ENCODE measurements at regions not wholly inside any gene's neighbourhood (a gene's known extent, or its start where the extent isn't known, plus 50 kb on each side); places are given as distances from the start of the nearest gene placed in this dataset.

- DNase-seq = no peak
Measured at GRCh38 chr5:22970956-22971618, 117.9 kb upstream of the CDH12 start.

DNA sequence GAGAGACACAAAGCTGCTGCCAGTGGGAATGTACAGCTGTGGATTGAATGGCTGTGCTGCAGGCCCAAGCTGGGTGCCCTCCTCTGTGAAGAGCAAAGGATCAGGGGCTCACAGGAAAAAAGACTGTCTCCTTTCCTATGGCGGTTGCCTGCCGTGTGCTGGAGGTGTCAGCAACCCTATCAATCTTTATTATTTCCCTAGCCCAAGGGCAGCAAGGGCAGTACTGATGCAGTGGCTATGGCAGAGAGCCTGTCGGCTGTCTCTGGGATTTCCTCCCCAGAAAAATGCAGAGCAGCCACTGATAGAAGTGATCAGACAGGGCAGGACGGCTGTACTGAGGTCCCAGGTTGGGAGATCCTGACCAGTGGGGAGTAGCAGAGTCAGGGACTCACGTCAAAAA lies 117.3 kb upstream of the CDH12 start:
- no peak for DNase-seq

DNA sequence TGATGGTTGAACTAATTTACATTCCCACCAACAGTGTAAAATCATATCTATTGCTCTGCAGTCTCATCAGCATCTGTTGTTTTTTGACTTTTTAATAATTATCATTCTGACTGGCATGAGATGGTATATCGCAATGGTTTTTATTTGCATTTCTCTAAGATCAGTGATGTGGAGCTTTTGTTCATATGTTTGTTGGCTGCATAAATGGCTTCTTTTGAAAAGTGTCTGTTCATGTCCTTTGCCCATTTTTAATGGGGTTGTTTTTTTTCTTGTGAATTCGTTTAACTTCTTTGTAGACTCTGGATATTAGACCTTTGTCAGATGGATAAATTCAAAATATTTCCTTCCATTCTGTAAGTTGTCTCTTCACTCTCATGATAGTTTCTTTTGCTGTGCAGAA lies 115.2 kb upstream of the CDH12 start:
- DNase-seq = no peak

- no peak for DNase-seq
Measured at GRCh38 chr5:22965960-22966359, 112.8 kb upstream of the CDH12 start.

GRCh38 chr5:22964632-22965031 lies 111.5 kb upstream of the CDH12 start:
- DNase-seq = no peak

DNA sequence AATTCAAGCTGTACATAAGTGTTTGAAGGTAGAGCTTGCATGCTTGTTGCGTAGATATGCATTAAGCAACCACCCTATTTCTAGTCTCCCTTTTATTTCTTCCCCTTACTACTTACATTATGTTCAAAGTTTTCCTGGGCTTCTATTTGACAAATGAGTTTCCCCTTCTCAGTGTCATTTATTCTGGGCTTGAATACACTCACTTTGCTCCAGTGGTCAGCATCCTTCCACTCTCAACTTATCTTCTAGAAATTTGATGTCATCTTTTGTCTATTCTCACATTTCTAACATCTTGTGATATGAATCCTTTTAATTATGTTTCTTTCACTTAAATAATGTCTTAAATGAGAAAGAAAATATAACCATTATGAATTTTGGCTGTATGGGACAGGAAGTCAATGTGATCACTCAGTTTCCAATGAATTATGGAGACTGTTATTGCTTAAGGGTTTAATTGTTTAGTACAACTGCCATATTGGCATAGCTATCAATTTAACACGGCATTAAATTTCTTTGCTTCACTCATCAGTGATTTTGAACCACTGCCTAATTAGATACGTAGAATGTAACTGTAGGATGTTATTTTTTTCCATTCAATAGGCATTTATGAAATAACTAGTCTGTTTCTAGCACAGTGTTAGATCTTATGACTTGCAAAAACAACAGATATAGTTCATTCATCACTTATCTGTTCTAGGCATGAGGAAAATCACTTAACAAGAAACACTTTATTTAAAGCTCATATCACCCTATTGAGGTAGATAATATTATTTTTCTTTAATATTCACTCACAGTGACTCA lies 105.5 kb upstream of the CDH12 start:
- no peak for DNase-seq

GRCh38 chr5:22947921-22948320 lies 94.8 kb upstream of the CDH12 start:
- DNase-seq = no peak

DNA sequence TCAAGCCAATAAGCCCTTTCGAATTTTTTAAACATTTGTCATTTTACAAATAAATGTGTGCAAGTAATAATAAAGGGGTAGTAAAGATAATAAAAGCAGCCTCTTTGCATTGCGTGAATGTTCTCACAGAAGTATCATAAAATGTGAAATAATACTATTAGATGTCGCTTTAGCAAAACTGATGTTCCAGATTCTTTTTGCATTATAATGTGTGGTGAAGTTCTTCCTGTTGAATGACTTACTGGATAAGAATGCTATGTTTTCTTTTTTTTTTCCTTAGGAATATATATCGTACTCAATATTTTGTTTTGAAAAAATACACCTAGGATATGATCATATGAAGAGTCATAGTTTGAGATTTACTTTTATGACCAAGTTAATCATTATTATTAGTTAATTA lies 85.2 kb upstream of the CDH12 start:
- DNase-seq = no peak

GRCh38 chr5:22928821-22929482 lies 75.8 kb upstream of the CDH12 start:
- no peak for DNase-seq

- no peak for DNase-seq
Measured at GRCh38 chr5:22926574-22926973, 73.4 kb upstream of the CDH12 start.

GRCh38 chr5:22918511-22918910 lies 65.4 kb upstream of the CDH12 start:
- no peak for DNase-seq

DNA sequence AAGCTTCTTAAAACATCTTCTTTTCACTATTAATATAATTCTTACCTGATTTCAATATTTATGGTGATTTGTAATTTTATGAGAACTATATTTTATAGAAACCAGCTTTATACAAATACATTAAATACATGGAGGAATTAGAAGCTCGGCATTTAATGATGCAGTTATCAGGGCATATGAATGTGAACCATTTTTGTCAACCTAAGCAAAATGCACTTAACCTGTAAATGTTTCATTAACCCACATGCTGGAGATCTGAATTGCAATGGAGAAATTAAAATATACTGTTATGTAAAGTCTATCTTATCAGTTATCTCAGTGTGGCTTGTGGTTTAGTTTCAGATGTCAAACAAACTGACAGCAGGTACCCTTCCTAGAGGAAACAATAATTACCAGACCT lies 63.2 kb upstream of the CDH12 start:
- DNase-seq = no peak

GRCh38 chr5:22911019-22911418 lies 57.9 kb upstream of the CDH12 start:
- no peak for DNase-seq

- no peak for DNase-seq
Measured at GRCh38 chr5:22910523-22910922, 57.4 kb upstream of the CDH12 start.

GRCh38 chr5:22908586-22908985 lies 55.4 kb upstream of the CDH12 start:
- DNase-seq = no peak

- no peak for DNase-seq
Measured at GRCh38 chr5:22908129-22908528, 55.0 kb upstream of the CDH12 start.

All from NCI-H146 (cell line).